ENCODE measurements at regions not wholly inside any gene's neighbourhood (a gene's known extent, or its start where the extent isn't known, plus 50 kb on each side); places are given as distances from the start of the nearest gene placed in this dataset.

DNA sequence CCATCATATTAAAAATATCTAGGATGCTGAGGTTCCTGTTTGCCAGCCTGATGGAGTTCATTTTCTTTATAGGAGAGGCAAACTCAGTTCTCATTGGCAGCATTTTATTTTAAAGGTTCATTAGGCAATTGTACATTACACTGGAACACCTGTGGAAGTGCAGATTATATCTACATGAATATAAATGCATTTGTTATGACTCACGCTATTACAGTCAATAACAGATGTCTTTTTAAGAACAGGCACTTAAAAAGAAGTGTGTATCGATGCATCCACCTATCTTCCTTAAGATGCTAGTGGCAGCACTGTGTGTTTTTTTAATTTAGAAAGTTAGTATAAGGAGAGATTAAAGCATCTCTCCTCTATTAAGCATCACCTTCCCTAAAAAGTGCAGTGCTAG, 276.5 kb downstream of the PRDM2 start:
- peaks cover 0 to 5% (median 3%) of the 10 kb centered on the region in 11 experiments; a peak in 11 of 22 replicates for H3K9me3 ChIP-seq (replicated peaks in 1 of 11)
- no peak overlapping the region for H3K9ac ChIP-seq
- H4K20me1 ChIP-seq, result no peaks in the 10 kb centered on the region
- no peaks in the 10 kb centered on the region for H3K4me1 ChIP-seq
- no peak overlapping the region for H3K27ac ChIP-seq
- TF ChIP-seq Cebpa-rat (IDR thresholded peaks at IDR 0.05), result no peak
- no peaks in the 10 kb centered on the region for H3K27me3 ChIP-seq
- H3K4me2 ChIP-seq, result no peak overlapping the region
- no peak overlapping the region for H3K4me3 ChIP-seq
- H3K36me3 ChIP-seq, result no peaks in the 10 kb centered on the region

GRCh38 chr1:13981142-13981541, 281.2 kb downstream of the PRDM2 start:
- Histone ChIP-seq H3K9me3 (replicated peaks in 1 of 11) (peaks cover 0 to 15% (median 5%) of the 10 kb centered on the region in 11 experiments; a peak in 9 of 22 replicates), H3K27me3 (no peaks in the 10 kb centered on the region), H3K4me1 (no peaks in the 10 kb centered on the region), H3K9ac (no peak overlapping the region), H3K27ac (no peak overlapping the region), H3K36me3 (no peaks in the 10 kb centered on the region), H3K4me2 (no peak overlapping the region), H3K4me3 (no peak overlapping the region), H4K20me1 (no peaks in the 10 kb centered on the region)
- no peak for TF ChIP-seq Cebpa-rat (IDR thresholded peaks at IDR 0.05)

GRCh38 chr1:13983393-13983792, 283.4 kb downstream of the PRDM2 start:
- H3K36me3 ChIP-seq, result no peaks in the 10 kb centered on the region
- no peak overlapping the region for H3K27ac ChIP-seq
- H4K20me1 ChIP-seq, result no peaks in the 10 kb centered on the region
- TF ChIP-seq Cebpa-rat (IDR thresholded peaks at IDR 0.05), result no peak
- no peak overlapping the region for H3K4me2 ChIP-seq
- H3K4me1 ChIP-seq, result no peaks in the 10 kb centered on the region
- H3K9ac ChIP-seq, result no peak overlapping the region
- peaks cover 0 to 15% (median 5%) of the 10 kb centered on the region in 11 experiments; a peak in 9 of 22 replicates for H3K9me3 ChIP-seq (replicated peaks in 1 of 11)
- no peaks in the 10 kb centered on the region for H3K27me3 ChIP-seq
- H3K4me3 ChIP-seq, result no peak overlapping the region

- H3K4me1 ChIP-seq, result peaks cover 0 to 5% (median 0%) of the 10 kb centered on the region in 10 experiments; a peak in 2 of 20 replicates
- H3K9me3 ChIP-seq (replicated peaks in 1 of 11), result peaks cover 5 to 9% (median 6%) of the 10 kb centered on the region in 11 experiments; a peak in 21 of 22 replicates
- no peaks in the 10 kb centered on the region for H4K20me1 ChIP-seq
- H3K27me3 ChIP-seq, result no peaks in the 10 kb centered on the region
- TF ChIP-seq Cebpa-rat (IDR thresholded peaks at IDR 0.05), result no peak
- H3K36me3 ChIP-seq, result no peaks in the 10 kb centered on the region
- H3K27ac ChIP-seq, result no peak overlapping the region
- no peak overlapping the region for H3K9ac ChIP-seq
- H3K4me2 ChIP-seq, result no peak overlapping the region
- no peak overlapping the region for H3K4me3 ChIP-seq
Observed at GRCh38 chr1:13990939-13991338, 291.0 kb downstream of the PRDM2 start.

- no peak overlapping the region for H3K27ac ChIP-seq
- no peak for TF ChIP-seq Cebpa-rat (IDR thresholded peaks at IDR 0.05)
- H3K4me3 ChIP-seq, result no peak overlapping the region
- H3K27me3 ChIP-seq, result no peaks in the 10 kb centered on the region
- H4K20me1 ChIP-seq, result no peaks in the 10 kb centered on the region
- H3K9ac ChIP-seq, result no peak overlapping the region
- peaks cover 19 to 26% (median 23%) of the 10 kb centered on the region in 11 experiments for H3K9me3 ChIP-seq (replicated peaks in 1 of 11)
- peaks cover 0 to 5% (median 0%) of the 10 kb centered on the region in 10 experiments; a peak in 2 of 20 replicates for H3K4me1 ChIP-seq
- H3K36me3 ChIP-seq, result no peaks in the 10 kb centered on the region
- H3K4me2 ChIP-seq, result no peak overlapping the region
Observed at GRCh38 chr1:13992489-13993285, 292.7 kb downstream of the PRDM2 start.

DNA sequence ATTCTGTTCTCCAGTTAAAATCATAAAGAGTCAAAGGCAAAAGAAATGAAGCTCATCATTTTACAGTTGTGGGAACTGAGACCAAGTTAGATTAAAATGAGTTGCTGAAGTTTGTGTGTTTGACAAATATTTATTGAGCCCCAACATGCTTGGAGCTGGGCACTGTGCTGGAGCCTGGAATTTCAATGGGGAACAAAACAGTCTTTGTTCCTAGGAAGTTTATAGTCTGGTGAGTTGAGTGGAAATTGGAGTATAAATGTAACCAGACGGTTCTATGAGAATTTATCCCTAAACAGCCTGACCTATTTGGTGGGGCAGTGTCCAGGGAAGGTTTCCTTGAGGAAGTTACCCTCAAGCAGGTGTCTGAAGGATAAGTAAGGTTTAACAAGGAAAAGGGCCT, 294.4 kb downstream of the PRDM2 start:
- H3K27ac ChIP-seq, result no peak overlapping the region
- no peaks in the 10 kb centered on the region for H3K36me3 ChIP-seq
- H3K4me2 ChIP-seq, result no peak overlapping the region
- peaks cover 0 to 5% (median 0%) of the 10 kb centered on the region in 10 experiments; a peak in 2 of 20 replicates for H3K4me1 ChIP-seq
- no peaks in the 10 kb centered on the region for H3K27me3 ChIP-seq
- TF ChIP-seq Cebpa-rat (IDR thresholded peaks at IDR 0.05), result no peak
- H3K9me3 ChIP-seq (replicated peaks in 1 of 11), result peaks cover 29 to 42% (median 40%) of the 10 kb centered on the region in 11 experiments
- no peak overlapping the region for H3K4me3 ChIP-seq
- no peak overlapping the region for H3K9ac ChIP-seq
- H4K20me1 ChIP-seq, result no peaks in the 10 kb centered on the region

GRCh38 chr1:13996334-13996733, 296.3 kb downstream of the PRDM2 start:
- H3K4me1 ChIP-seq, result peaks cover 0 to 5% (median 0%) of the 10 kb centered on the region in 10 experiments; a peak in 2 of 20 replicates
- TF ChIP-seq Cebpa-rat (IDR thresholded peaks at IDR 0.05), result no peak
- no peak overlapping the region for H3K27ac ChIP-seq
- no peaks in the 10 kb centered on the region for H3K36me3 ChIP-seq
- no peaks in the 10 kb centered on the region for H4K20me1 ChIP-seq
- H3K9me3 ChIP-seq (replicated peaks in 1 of 11), result peaks cover 38 to 58% (median 48%) of the 10 kb centered on the region in 11 experiments
- H3K9ac ChIP-seq, result no peak overlapping the region
- H3K27me3 ChIP-seq, result no peaks in the 10 kb centered on the region
- no peak overlapping the region for H3K4me3 ChIP-seq
- H3K4me2 ChIP-seq, result no peak overlapping the region

- no peaks in the 10 kb centered on the region for H3K27me3 ChIP-seq
- H3K9me3 ChIP-seq (replicated peaks in 1 of 11), result peaks cover 24 to 49% (median 37%) of the 10 kb centered on the region in 11 experiments
- peaks cover 0 to 16% (median 0%) of the 10 kb centered on the region in 10 experiments; a peak in 5 of 20 replicates for H3K4me1 ChIP-seq
- no peak overlapping the region for H3K27ac ChIP-seq
- H3K4me3 ChIP-seq, result no peak overlapping the region
- H3K9ac ChIP-seq, result no peak overlapping the region
- no peak overlapping the region for H3K4me2 ChIP-seq
- no peaks in the 10 kb centered on the region for H3K36me3 ChIP-seq
- no peak for TF ChIP-seq Cebpa-rat (IDR thresholded peaks at IDR 0.05)
- no peaks in the 10 kb centered on the region for H4K20me1 ChIP-seq
Observed at GRCh38 chr1:14003552-14003951, 303.6 kb downstream of the PRDM2 start.

- H3K27ac ChIP-seq, result no peak overlapping the region
- H3K4me1 ChIP-seq, result peaks cover 0 to 16% (median 0%) of the 10 kb centered on the region in 10 experiments; a peak in 5 of 20 replicates
- no peak overlapping the region for H3K9ac ChIP-seq
- no peaks in the 10 kb centered on the region for H3K27me3 ChIP-seq
- H3K9me3 ChIP-seq (replicated peaks in 1 of 11), result peaks cover 6 to 12% (median 10%) of the 10 kb centered on the region in 11 experiments; a peak in 19 of 22 replicates
- TF ChIP-seq Cebpa-rat (IDR thresholded peaks at IDR 0.05), result no peak
- H3K4me3 ChIP-seq, result no peak overlapping the region
- H3K36me3 ChIP-seq, result no peaks in the 10 kb centered on the region
- no peak overlapping the region for H3K4me2 ChIP-seq
- H4K20me1 ChIP-seq, result no peaks in the 10 kb centered on the region
Observed at GRCh38 chr1:14009582-14009981, 309.6 kb downstream of the PRDM2 start.

Data from BLaER1 treated with 17β-estradiol and CSF1 and Interleukin-3, amounts not matched to agents 10 nM and 100 nM (cell line).